ENCODE measurements at regions not wholly inside any gene's neighbourhood (a gene's known extent, or its start where the extent isn't known, plus 50 kb on each side); places are given as distances from the start of the nearest gene placed in this dataset.
A peak's percentile ranks its signal among the peaks of the same experiment; 100 is the strongest.
"Not testable (repeated sequence)": the region's sequence is repeated elsewhere in the genome, so short reads cannot be mapped to it uniquely, and the experiment has no call there.

DNA sequence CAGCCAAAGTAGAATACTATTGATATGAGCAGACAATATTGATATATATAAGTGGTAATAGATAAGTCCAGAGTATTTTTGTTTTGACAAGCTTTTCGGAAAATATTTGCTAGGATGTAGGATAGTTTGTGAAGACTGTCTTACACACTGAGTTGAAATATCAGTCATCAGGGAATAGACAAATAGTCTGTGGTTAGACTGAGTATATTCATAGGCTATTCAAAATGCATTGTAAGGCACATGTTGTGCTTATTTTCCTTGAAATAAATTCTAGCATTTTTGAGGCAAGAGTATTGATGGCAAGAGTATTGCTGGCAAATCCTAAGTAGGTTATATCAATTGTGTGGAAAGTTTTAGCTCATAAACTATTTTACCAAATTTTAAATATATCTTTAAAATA, 201.1 kb downstream of the LRIG3 start:
- no peak for DNase-seq (ENCODE audit: low read depth in 2 of 2)

DNA sequence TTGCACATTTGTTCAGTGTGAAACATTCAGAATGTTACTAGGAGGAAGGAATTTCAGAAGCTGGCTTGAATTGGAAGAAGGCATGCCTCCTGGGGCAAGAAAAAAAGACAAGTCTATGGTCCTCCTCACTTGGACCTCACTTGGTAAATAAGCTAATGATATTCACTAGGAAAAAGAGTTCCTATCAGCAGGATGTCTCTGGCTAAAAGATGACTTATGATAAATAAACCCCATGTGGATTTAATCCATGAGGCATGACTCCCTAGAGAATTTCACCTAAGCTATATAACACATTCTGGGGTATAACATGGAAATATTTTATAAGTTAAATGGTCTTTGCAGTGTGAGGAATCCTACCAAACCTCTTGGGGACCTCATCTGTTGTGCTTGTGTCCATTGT, 199.9 kb downstream of the LRIG3 start:
- DNase-seq (ENCODE audit: low read depth in 2 of 2) = no peak

DNA sequence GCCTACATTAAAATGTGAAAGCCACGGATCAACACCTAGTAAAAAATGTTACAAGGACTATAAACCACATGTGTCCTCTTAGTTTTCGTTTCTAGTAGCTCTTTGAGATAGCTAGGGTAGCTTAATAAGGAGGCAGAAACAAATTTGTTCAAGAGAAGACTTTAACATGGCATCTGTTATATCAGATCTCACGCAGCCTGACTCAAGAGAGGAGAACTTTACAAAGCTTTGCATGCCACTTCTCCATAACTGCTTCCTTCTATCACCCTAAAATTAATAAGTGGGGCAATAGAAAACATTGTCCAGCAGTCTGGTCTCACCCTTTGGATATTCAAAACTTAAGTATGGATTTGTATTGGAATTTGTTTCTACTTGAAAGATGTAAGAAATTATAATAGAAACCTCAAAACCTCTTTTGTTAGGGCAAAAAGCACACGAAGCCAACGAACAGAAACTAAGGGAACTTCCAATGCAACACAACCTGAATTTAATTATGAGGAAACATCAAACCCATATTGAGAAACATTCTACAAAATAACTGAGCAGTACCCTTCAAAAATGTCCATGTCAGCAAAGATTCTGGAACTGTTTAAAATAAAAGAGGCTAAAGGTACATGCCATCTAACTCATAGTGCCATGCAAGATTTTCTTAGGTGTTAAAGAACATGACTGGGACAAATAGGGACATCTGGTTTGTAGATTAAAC, 194.8 kb downstream of the LRIG3 start:
- DNase-seq (ENCODE audit: low read depth in 2 of 2) = no peak

DNA sequence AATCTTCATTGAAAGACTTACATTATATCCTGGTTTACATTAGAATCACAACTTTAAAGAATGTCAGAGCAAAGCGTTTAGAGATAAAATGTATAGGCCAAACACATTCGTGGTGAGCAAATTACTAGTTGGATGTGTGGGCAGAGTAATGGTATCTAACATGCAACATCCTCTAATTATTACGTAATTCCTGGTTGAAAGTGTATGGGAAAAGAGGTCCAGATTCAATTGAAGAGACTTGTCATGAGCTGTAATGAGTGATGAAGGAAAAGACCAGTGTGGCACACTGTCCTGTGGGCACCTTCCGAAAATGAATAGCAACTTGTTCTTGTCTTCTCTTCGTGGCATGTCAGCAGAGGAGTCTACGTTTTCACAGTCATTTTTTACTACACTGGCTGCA, 192.8 kb downstream of the LRIG3 start:
- peak in 1 of 2 experiments; percentile 44 for DNase-seq (ENCODE audit: low read depth in 2 of 2)

DNA sequence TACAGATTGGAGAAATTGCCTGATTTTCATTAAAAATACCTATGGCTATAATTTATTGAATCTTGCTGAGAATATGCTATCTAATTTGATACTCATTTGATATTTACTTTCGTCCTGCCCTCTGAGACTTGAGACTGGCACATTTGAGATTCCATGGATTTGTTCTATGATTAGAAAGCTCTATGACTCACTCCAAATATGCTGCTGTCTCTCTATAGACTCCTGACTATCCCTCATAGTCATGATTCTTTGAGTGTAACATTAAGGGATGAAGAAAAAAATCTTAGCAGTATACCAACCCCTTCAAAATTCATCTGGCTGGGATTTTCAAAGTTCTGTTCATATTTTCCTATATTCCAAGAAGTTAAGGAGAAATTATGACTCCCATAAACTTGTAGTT, 191.9 kb downstream of the LRIG3 start:
- DNase-seq (ENCODE audit: low read depth in 2 of 2) = no peak

DNA sequence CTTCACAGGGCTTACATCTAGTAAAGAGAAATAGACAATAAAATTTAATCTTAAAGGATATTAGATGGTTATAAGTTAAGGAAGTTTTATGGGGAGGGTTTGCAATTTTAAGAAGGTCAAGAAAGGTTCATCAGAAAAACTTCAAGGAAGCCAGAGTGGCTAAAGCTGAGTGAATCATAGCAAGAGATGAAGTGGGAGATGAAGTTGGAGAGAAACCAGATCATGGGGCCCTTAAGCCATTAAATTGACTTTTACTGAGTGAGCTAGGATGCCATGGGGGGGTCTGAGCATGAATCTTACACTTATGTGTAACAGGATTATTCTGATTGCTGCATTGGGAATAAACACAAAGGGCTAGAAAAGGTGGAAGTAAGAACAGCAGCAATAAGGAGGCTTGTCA, 189.2 kb downstream of the LRIG3 start:
- no peak for DNase-seq (ENCODE audit: low read depth in 2 of 2)

DNA sequence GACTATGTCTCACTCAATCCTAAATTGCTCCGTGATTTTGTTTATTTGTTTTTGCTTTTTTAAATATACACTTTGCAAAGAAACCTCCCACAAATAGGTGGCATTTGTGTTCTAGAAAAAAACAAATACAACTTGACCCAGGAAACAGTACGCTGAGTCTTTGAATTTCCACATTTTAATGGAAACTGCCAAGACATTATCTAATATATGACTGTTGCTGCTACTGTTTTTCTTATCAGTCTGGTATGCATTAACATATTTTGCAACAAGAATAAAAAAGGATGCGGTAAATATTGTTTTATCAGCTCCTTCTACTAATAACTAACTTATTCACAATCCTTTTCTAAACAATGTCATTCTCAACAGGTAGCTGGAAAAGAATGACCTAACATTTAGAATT, 187.4 kb downstream of the LRIG3 start:
- no peak for DNase-seq (ENCODE audit: low read depth in 2 of 2)

DNA sequence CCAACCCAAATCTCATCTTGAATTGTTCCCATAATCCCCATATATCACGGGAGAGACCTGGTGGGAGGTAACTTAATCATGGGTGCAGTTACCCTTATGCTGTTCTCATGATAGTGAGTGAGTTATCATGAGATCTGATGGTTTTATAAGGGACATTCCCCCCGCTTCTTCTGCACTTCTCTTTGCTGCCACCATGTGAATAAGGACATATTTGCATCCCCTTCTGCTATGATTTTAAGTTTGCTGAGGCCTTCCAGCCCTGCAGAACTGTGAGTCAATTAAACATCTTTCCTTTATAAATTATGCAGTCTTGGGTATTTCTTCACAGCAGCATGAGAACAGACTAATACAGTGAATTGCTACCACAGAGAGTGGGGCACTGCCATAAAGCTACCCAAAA, 179.1 kb downstream of the LRIG3 start:
- no peak for DNase-seq (ENCODE audit: low read depth in 2 of 2)

DNA sequence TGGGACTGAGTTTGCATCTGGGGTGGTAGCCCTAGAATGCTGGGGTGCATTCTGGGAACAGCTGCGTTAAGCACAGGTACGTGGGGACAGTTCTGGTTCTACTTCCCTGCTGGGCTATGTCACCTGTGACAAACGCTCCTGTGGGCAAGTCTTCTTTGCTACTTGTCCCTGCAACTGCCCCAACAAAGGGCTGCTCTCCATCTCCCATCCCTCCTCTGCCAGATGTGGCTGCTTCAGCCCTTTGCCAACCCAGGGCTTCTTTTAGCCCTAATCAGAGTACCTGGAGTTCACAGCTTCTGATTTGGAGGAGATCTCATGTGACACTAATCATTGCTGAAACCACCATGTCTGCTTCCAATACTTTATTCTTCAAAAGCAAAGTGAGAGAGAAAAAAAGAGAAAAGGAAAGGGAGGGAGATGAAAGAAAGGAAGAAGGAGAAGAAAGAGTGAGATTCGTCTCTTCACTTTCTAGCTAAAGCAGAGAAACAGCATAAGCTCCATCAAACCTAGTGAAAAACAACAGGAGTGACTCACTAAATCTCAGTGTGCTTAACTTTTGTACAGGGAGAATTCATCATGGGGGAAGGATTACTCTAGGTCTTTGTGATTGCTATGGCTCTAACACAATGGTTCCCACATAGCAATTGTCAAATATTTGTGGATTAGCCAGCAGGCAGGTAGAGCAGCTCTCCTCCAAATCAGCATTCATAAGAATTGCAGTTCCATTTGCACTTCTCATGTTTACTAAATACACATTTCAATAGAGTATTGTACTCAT, 174.8 kb downstream of the LRIG3 start:
- no peak for DNase-seq (ENCODE audit: low read depth in 2 of 2)

DNA sequence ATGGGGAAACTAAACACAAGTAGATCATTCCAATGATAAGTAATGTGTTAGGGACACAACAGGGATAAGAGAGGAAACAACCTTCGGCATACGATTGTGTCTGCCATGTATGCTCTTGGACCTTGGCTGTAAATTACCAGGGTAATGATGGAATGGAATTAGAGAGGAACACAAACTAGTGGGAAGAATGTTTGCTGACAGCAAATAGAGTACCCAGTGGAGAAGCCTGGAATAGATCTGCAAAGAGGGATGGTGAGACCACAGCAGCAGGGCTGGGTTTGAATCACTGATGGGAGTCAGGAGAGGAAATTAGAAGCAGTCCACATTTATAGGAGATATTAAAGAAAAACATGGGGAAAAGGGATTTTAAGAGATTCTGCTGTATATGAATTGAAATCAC, 172.8 kb downstream of the LRIG3 start:
- DNase-seq (ENCODE audit: low read depth in 2 of 2) = no peak

DNA sequence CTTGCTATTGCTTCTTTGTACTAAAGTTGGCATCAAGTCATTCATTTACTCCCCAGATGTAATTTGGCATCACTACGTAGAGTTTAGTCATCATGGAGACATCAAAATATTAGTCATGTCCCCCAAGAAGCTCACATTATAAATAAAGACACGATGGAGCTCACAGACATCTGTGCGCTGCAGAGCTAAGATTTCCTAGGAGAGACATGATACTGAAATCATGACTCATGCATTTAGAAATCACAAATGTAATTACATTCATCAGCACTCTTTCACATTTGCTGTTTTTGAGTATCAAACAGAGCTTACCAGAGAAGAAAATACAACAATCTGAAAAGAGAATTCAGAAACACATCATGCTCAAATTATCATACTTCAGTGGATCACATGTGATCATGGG, 169.8 kb downstream of the LRIG3 start:
- DNase-seq (ENCODE audit: low read depth in 2 of 2) = peak; percentile 92

DNA sequence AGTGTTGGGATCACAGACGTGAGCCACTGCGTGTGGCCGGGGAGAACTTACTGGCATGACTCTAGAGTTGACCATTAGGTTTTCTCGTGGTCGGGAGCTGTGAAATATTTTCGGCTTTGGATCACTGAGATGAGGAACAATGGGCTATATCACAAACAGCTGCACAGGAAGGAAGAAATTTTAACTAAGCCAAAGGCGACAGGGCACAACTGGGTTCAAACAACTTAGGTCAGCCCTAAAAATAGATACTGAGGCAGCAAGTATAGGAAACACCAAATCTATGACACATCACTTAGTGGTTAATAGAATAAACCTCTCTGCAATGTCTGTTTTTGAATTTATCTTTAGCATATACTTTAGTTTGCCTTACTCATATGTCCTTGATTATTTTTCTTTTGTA, 162.9 kb downstream of the LRIG3 start:
- peak; percentile 70 to 72 for DNase-seq (ENCODE audit: low read depth in 2 of 2)

DNA sequence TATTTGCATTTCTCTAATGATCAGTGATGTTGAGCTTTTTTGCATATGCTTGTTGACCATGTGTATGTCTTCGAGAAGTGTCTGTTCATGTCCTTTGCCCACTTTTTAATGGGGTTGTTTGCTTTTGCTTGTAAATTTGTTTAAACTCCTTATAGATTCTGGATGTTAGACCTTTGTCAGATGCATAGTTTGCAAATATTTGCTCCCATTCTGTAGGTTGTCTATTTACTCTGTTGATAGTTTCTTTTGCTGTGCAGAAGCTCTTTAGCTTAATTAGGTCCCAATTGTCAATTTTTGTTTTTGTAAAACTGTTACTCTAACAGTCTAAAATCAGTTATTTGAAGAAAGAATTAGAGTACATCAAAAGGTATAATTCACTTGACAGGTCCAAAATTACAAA, 160.6 kb downstream of the LRIG3 start:
- not testable (repeated sequence) for DNase-seq (ENCODE audit: low read depth in 2 of 2)

DNA sequence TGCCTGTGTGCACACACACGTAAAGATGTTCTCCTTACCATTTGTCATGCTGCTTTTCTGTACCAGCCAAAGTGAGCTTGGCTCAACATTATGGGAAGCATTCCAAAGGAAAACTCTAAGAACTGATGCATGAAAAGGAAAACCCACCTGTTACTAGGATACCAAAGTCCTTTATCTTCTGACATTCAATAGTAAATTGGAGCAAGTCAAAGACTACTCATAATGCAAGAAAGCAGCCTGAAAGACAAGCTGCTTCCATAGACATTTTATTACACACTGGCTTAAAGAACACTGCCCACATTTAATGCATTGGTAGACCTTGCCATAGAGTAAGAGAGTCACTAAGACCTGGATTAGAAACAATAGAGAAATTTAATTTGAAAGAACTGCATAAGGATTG, 159.0 kb downstream of the LRIG3 start:
- DNase-seq (ENCODE audit: low read depth in 2 of 2) = no peak

DNA sequence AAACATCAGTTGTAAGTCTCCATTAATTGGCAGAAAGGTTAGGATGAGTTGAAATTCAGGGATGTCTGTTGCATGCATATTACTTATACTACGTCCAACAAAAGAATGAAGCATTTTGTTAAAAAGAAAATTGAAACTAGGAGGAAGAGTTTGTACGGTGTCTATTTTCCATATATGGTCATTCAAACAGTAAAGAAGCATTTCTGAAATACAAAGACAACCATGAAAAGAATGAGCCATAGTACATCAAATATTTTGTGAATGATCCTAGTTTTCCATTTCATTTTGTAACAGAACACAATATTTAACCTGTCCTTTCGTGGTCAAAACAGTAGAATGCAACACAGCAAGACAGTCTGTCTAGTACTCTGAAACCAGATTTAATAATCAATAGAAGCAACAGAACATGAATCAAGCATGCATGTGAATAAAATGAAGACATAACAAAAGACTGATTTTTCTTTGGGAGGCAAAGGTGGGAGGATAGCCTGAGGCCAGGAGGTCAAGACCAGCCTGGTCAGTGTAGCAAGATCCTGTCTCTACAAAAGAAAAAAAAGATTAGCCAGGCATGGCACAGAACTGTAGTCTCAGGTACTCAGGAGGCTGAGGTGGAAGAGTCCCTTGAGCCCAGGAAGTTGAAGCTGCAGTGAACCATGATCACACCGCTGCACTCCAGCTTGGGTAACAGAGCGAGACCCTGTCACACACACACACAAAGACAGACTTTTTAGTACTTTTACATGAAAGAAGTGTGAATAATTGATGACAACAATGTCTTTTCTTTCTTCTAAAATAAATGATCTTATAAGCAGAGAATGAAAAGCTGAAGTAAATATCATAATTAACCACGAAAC, 156.0 kb downstream of the LRIG3 start:
- DNase-seq (ENCODE audit: low read depth in 2 of 2) = peak; percentile 40 to 49

DNA sequence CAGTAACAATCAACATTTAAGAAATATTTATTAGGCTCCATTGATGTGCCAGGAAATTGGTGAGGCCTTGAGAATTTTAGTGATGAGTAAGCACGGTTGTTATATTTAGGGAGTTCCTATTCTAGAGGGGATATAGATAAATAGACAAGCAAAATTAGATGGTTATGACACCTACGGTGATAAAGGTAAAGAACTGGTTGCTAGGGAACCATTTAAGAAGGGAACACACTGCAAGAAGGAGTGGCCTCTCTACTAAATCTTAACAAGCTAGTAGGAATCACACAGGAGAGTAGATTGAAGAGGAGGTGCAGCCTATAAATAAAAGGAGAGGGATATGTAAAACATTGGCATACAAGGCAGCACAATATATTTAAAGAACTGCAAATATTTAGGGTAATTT, 155.2 kb downstream of the LRIG3 start:
- no peak for DNase-seq (ENCODE audit: low read depth in 2 of 2)

DNA sequence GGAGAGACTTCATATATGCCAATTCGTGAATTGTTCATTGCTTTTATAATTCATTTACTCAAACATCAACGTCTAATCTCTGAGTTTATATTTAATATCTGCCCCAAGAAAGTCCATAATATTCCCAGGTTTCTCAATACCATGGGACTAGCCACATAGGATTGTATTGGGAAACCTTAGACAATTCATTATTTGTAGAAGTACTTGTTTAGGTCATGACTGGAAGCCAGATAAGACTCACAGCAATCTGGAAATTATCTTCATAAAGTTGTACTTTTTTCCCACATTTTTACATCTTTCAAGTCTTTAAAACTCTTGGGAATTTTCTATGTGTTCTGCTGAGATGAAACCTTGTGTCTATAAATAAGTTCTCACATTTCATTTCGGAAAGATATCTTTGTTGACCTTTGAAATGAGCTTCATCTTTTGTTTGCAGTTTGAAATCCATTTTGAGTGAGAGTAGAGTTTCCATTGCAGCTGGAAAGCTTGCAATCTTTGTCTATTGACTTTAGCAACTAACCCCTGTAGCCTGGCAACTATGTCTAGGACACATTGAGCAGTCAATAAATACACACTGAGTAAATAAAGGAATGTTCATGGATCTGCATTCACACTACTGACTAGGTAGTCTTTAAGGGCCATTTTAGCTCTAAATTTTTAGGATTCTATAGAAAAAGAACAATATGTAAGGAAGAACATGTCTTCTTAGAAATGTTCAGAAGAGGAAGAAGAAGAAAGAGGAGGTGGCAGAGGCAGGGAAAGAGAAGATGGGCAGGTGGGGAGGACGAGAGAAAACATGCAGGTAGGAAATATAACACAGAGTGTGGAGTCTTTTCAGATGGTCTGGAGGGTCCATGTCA, 154.4 kb downstream of the LRIG3 start:
- no peak for DNase-seq (ENCODE audit: low read depth in 2 of 2)

DNA sequence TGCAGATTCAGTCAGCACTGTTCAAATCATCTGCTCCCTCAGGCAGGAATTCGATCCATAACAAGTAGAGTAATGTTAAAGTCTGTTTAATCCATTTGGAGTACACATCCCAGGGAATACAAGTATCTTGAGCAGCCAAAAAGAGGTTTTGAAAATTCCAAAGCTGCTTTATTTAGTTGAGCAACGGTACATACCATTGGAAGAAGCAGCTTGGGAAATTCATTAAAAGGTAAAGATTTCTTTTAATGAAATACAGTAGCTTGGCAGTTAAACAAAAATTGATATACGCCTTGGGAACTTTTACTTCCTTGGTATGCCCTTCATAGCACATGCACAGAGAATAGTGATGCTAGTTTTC, 153.8 kb downstream of the LRIG3 start:
- DNase-seq (ENCODE audit: low read depth in 2 of 2) = peak; percentile 29 to 31

DNA sequence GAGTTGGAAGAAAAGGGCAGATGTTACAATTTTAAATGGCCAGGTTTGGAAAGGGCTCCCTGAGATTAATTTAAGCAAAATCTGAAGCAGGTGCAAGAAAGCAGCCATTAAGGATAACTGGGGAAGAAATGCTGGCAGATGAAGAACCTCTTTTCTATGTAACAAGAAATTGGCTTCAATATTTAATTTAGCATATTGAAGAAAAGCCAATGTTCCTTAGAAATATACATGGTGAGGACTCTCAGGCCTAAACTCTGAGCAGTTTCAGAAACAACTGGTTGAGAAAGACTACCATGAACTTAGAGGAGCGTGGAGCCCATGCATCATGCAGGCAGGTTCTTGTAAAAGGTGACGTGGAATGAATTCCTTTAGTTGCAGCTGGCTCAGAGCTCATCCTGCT, 152.8 kb downstream of the LRIG3 start:
- no peak for DNase-seq (ENCODE audit: low read depth in 2 of 2)

DNA sequence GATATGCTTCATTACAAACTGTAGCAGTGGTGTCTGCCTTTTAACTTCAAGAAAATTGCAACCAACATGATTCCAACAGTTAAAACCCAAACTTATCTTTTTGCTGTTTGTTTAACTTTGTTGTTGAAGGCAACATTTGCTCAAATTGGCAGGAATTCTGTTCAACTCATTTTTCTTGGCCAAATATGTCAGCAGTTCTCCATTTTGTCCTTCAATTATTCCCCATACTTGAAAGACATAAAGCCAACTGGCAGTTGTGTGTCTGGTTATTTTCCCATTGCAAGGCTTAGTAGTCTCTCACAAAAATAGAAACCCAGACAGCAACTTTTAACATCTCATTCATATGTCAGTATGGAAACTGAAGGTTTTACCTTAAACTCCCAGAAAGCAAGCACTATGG, 146.3 kb downstream of the LRIG3 start:
- DNase-seq (ENCODE audit: low read depth in 2 of 2) = no peak

DNA sequence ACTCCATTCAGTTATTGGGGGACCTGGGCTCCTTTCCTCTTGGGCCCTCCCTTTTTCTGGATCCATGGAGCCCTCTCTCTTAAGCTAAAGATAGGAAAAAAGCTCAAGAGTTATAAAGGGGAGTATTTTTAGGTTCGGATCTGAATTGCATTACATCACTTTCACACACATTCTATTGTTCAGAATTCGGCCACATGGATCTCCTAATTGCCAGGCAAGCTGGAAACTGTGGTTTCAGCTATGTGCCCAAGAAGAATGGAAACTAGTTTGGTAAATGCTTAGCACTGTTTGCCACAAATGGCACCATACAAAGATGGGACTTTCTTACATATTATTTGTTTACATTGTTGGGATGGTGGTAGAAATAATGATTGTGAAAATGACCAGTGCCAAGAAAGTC, 145.6 kb downstream of the LRIG3 start:
- DNase-seq (ENCODE audit: low read depth in 2 of 2) = no peak

DNA sequence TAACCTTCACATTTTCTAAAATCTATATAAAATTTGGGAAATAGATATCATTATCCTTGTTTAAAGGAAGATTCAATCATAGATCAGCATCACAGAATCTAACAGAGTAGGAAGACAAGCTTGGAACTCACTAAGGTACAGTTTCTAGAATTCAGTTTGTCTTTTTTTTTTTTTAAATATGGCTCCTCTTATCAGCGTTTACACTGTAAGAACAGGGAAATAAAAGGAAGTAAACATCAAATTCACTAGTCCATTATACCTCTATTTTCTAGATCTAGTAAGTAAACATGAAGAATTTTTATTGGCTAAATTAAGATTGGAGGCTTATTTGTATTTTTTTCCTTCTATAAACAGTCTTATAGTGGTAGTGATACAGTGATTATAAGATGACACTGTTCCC, 144.9 kb downstream of the LRIG3 start:
- DNase-seq (ENCODE audit: low read depth in 2 of 2) = no peak

Measured in fibroblast of skin of left quadriceps (primary cell).